Loucy (cell line): ENCODE measurements at regions not wholly inside any gene's neighbourhood (a gene's known extent, or its start where the extent isn't known, plus 50 kb on each side); places are given as distances from the start of the nearest gene placed in this dataset.

Experiments used
- H2AFZ ChIP-seq: fragments of 200-600 bp; sonication (generic); 2 replicates; pipeline ENCODE4 v1.6.0; 2016; ENCODE audit warnings: antibody characterized with exemption, mild to moderate bottlenecking, low read length, moderate library complexity
- H3F3A ChIP-seq: fragments of 200-600 bp; 2 replicates; pipeline ENCODE4 v1.6.0; 2016; ENCODE audit warnings: antibody characterized with exemption, low read depth, mild to moderate bottlenecking
- H3K27me3 ChIP-seq: fragments of 200-600 bp; sonication (generic); 2 replicates; pipeline ENCODE4 v1.6.1; 2014; ENCODE audit warnings: low read length, mild to moderate bottlenecking; ENCODE audit not compliant: insufficient read depth, poor library complexity, severe bottlenecking
- H3K36me3 ChIP-seq: fragments of 200-600 bp; sonication (generic); 2 replicates; pipeline ENCODE4 v1.6.1; 2016; ENCODE audit warnings: low read length; ENCODE audit not compliant: insufficient read depth
- H3K4me1 ChIP-seq: fragments of 200-600 bp; sonication (generic); 2 replicates; pipeline ENCODE4 v1.5.1; 2014; ENCODE audit warnings: low read length, mild to moderate bottlenecking; ENCODE audit not compliant: insufficient read depth, poor library complexity, severe bottlenecking
- H3K4me2 ChIP-seq: fragments of 200-600 bp; sonication (generic); 2 replicates; pipeline ENCODE4 v1.6.0; 2014; ENCODE audit warnings: antibody characterized with exemption, low read length, low read depth, mild to moderate bottlenecking; ENCODE audit not compliant: poor library complexity, severe bottlenecking
- H3K4me3 ChIP-seq: fragments of 200-600 bp; sonication (generic); 2 replicates; pipeline ENCODE4 v1.5.1; 2014; ENCODE audit warnings: low read length, mild to moderate bottlenecking, mixed read lengths; ENCODE audit not compliant: poor library complexity, severe bottlenecking
- H3K79me2 ChIP-seq: fragments of 200-600 bp; sonication (generic); 2 replicates; pipeline ENCODE4 v1.6.1; 2014; ENCODE audit warnings: low read length; ENCODE audit not compliant: insufficient read depth
- H3K9ac ChIP-seq: fragments of 200-600 bp; sonication (generic); 2 replicates; pipeline ENCODE4 v1.6.0; 2014; ENCODE audit warnings: mild to moderate bottlenecking, low read depth, low read length, moderate library complexity; ENCODE audit not compliant: poor library complexity, severe bottlenecking
- H3K9me2 ChIP-seq: fragments of 200-600 bp; sonication (generic); replicated peaks from 2 replicates; pipeline ENCODE4 v1.6.1; 2016; ENCODE audit warnings: low read depth, low read length, mixed read lengths
- H3K9me3 ChIP-seq: fragments of 200-600 bp; sonication (generic); 2 replicates; pipeline ENCODE4 v1.6.1; 2014; ENCODE audit warnings: mild to moderate bottlenecking, antibody characterized with exemption, low read length, low read depth; ENCODE audit not compliant: insufficient read depth
- H4K20me1 ChIP-seq: fragments of 200-600 bp; sonication (generic); 2 replicates; pipeline ENCODE4 v1.6.0; 2014; ENCODE audit warnings: antibody characterized with exemption, low read length, mild to moderate bottlenecking; ENCODE audit not compliant: insufficient read depth, poor library complexity, severe bottlenecking
- CTCF ChIP-seq: fragments of 200-600 bp; sonication (generic); conservative IDR thresholded peaks from 2 replicates; pipeline ENCODE4 v1.5.1; 2014; ENCODE audit warnings: mild to moderate bottlenecking, antibody characterized with exemption, low read length
- EZH2phosphoT487 ChIP-seq: fragments of 200-600 bp; IDR thresholded peaks from 2 replicates; pipeline ENCODE4 v1.6.1; 2018; ENCODE audit warnings: antibody characterized with exemption, mild to moderate bottlenecking, moderate library complexity, borderline replicate concordance

DNA sequence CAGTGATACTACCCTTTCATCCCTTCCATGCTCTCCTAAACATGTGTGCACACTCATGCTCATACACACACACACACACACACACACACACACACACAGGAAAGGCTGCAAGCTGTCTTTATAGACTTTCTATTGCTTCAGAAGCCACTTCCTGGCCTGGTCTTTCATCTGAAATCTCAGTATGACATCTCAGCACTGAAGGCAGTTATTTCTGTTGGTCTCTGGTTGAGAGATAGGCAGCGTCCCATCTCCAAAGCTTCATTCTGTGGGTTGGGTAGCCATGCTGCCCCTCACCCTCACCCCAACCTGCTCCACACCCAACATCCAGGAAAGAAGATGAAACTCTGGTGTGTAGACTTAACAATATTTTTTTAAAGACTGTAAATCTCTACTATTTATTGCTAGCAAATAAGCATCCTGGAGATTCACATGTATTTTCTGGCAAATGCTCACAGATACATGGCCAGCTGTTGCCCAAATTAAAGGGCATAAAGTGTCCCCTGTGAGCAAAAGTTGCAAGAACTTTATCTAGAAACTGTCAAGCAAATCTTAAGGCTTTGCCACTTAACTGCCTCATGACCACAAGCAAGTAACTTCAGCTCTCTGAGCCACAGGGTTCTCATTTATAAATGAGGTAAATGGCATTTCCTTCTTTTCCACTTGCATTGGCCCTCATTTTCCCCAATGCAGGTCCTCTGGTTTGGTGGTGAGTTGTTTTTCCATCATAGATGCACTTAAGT lies 189.8 kb upstream of the AFF2 start:
- Histone ChIP-seq H3K4me3 (peak overlapping the region; percentile 60), H3K9me2 (no peaks in the 10 kb centered on the region), H3K9me3 (no peaks in the 10 kb centered on the region), H4K20me1 (no peaks in the 10 kb centered on the region), H3K4me2 (peak overlapping the region; percentile 80), H2AFZ (no peak overlapping the region), H3F3A (peaks cover 12% of the 10 kb centered on the region), H3K36me3 (no peaks in the 10 kb centered on the region), H3K9ac (peak overlapping the region; percentile 87), H3K79me2 (no peaks in the 10 kb centered on the region), H3K27me3 (no peaks in the 10 kb centered on the region), H3K4me1 (peaks cover 61% of the 10 kb centered on the region)
- TF ChIP-seq EZH2phosphoT487 (no peak), CTCF (no peak)

DNA sequence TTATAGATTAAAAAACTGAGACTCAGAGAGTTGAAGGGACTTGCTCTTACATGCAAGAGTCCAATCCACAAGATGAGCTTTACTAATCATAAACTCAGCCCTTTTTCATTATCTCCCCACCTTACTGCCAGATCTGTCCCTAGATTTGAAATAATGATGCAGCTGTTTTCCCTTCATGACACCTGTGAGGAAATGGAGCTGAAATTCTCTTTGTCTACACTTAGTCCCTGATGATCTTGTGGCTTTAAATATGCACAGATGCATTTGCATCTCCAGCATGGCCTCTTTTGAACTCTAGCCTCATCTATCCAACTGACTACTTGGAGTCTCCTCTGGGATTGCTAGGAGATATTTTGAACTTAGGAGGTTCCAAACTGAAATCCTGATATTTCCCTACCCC lies 188.9 kb upstream of the AFF2 start:
- peak overlapping the region; percentile 80 for H3K4me2 ChIP-seq

GRCh38 chrX:148314876-148315275 lies 185.5 kb upstream of the AFF2 start:
- Histone ChIP-seq H3K4me1 (peaks cover 46% of the 10 kb centered on the region), H4K20me1 (no peaks in the 10 kb centered on the region), H3K9me3 (no peaks in the 10 kb centered on the region), H2AFZ (no peak overlapping the region), H3K9me2 (no peaks in the 10 kb centered on the region), H3K79me2 (no peaks in the 10 kb centered on the region), H3K4me2 (no peak overlapping the region), H3K27me3 (no peaks in the 10 kb centered on the region), H3K36me3 (no peaks in the 10 kb centered on the region), H3F3A (peaks cover 12% of the 10 kb centered on the region), H3K9ac (no peak overlapping the region), H3K4me3 (no peak overlapping the region)
- TF ChIP-seq EZH2phosphoT487 (no peak), CTCF (no peak)

More for the DNA sequence above, 188.9 kb upstream of the AFF2 start:
- Histone ChIP-seq H2AFZ (no peak overlapping the region), H3K9me3 (no peaks in the 10 kb centered on the region), H3K9ac (peak overlapping the region; percentile 87), H3K27me3 (no peaks in the 10 kb centered on the region), H3K4me3 (peak overlapping the region; percentile 60), H4K20me1 (no peaks in the 10 kb centered on the region), H3K79me2 (no peaks in the 10 kb centered on the region), H3K4me1 (peaks cover 65% of the 10 kb centered on the region), H3K9me2 (no peaks in the 10 kb centered on the region), H3F3A (peaks cover 12% of the 10 kb centered on the region), H3K36me3 (no peaks in the 10 kb centered on the region)
- TF ChIP-seq EZH2phosphoT487 (no peak), CTCF (no peak)
